Panc1 (cell line): ENCODE measurements at regions not wholly inside any gene's neighbourhood (a gene's known extent, or its start where the extent isn't known, plus 50 kb on each side); places are given as distances from the start of the nearest gene placed in this dataset.

Source experiments
- ATAC-seq: fragments of 200-7000 bp; cut with Tn5 transposase; 2 replicates; pipeline ENCODE4 v1.9.1; 2020; ENCODE audit warnings: mild to moderate bottlenecking, moderate library complexity
- BruUV-seq: library from RNA; stranded (reverse); fragments of 400-500 nt; replicated peaks from 2 replicates; lab custom pipeline; 2021; lab: Mats Ljungman, UMichigan
- CTCF ChIA-PET: fragments of 300-600 bp; sonication (Branson Sonifier 250); formaldehyde crosslinking; loops from one replicate; lab custom pipeline; 2022; ENCODE audit warnings: antibody characterized with exemption; lab: Charles Lee
- POLR2A ChIA-PET: fragments of 300-600 bp; sonication (Branson Sonifier 250); formaldehyde crosslinking; loops from one replicate; lab custom pipeline; 2022; ENCODE audit warnings: antibody characterized with exemption; lab: Charles Lee
- DNase-seq: peaks from one replicate; pipeline ENCODE4 v3.0.0-alpha.2; 2010; ENCODE audit warnings: low read depth, low spot score
- H3K27ac ChIP-seq: 2 replicates; pipeline ENCODE4 v1.5.1; 2011; ENCODE audit warnings: mild to moderate bottlenecking, low read length, inconsistent platforms
- H3K27me3 ChIP-seq: fragments of 200-500 bp; sonication (Bioruptor generic); 2 replicates; pipeline ENCODE4 v1.6.0; 2014; ENCODE audit warnings: low read length, inconsistent platforms; ENCODE audit not compliant: control insufficient read depth, insufficient read depth
- H3K36me3 ChIP-seq: fragments of 200-500 bp; sonication (Bioruptor generic); 2 replicates; pipeline ENCODE4 v1.5.1; 2014; ENCODE audit warnings: inconsistent platforms, mild to moderate bottlenecking, low read length, moderate library complexity; ENCODE audit not compliant: control insufficient read depth, insufficient read depth
- H3K4me1 ChIP-seq: 2 replicates; pipeline ENCODE4 v1.5.1; 2011; ENCODE audit warnings: inconsistent platforms, mild to moderate bottlenecking, low read length, moderate library complexity; ENCODE audit not compliant: control insufficient read depth, insufficient read depth
- H3K4me3 ChIP-seq, 2 experiments: 2 replicates each; pipeline ENCODE4 v1.5.1; 2011 to 2012; ENCODE audit warnings: low read depth in 2 of 2, low read length in 2 of 2, mild to moderate bottlenecking in 2 of 2, inconsistent platforms in 1 of 2, moderate library complexity in 1 of 2
- H3K9me3 ChIP-seq: fragments of 200-500 bp; sonication (Bioruptor generic); 2 replicates; pipeline ENCODE4 v1.5.1; 2014; ENCODE audit warnings: low read depth, mild to moderate bottlenecking, inconsistent platforms, low read length, moderate library complexity; ENCODE audit not compliant: control insufficient read depth, insufficient read depth
- CTCF ChIP-seq: fragments of 450-650 bp; IDR thresholded peaks from 2 replicates; pipeline ENCODE4 v1.5.1; 2017; ENCODE audit warnings: mild to moderate bottlenecking
- POLR2AphosphoS5 ChIP-seq: IDR thresholded peaks from 2 replicates; pipeline ENCODE4 v1.6.1; 2012; ENCODE audit warnings: mild to moderate bottlenecking, low read depth, low read length, moderate library complexity
- REST ChIP-seq, 2 experiments: IDR thresholded peaks; 2 replicates each; pipeline ENCODE4 v1.6.1; 2011 to 2012; ENCODE audit warnings: low read depth in 2 of 2, control low read depth in 1 of 2, low read length in 1 of 2, mild to moderate bottlenecking in 1 of 2, moderate library complexity in 1 of 2; ENCODE audit not compliant: insufficient read depth in 1 of 2
- SIN3A ChIP-seq: IDR thresholded peaks from 2 replicates; pipeline ENCODE4 v1.6.1; 2012; ENCODE audit warnings: low read depth, mild to moderate bottlenecking, low read length, moderate library complexity, borderline replicate concordance; ENCODE audit not compliant: insufficient read depth
- TCF7L2 ChIP-seq: IDR thresholded peaks from 2 replicates; pipeline ENCODE4 v1.6.1; 2011; ENCODE audit warnings: mild to moderate bottlenecking, low read depth, low read length, inconsistent platforms
- in situ Hi-C: cut with HindIII; loops from 2 replicates; pipeline ENCODE4 v1.10.0; 2016; ENCODE audit warnings: low sequenced_read_pairs, low pct_unique_long_range_greater_than_20kb
- intact Hi-C: fragments of 100-400 bp; cut with micrococcal nuclease; formaldehyde crosslinking; loops from one replicate; pipeline ENCODE4 v1.10.0; 2022; ENCODE audit not compliant: unreplicated experiment

- intact Hi-C loops (loop anchor here (1.0 kb wide), 1 partner anchor 277 kb away; no protein-coding TSS in a partner anchor), in situ Hi-C loops (no loop called here)
- DNase-seq: no peak
- Histone ChIP-seq H3K9me3 (no peaks in the 10 kb centered on the region), H3K4me3 (no peak overlapping the region), H3K27me3 (peaks cover 18% of the 10 kb centered on the region), H3K4me1 (no peaks in the 10 kb centered on the region), H3K27ac (no peak overlapping the region), H3K36me3 (no peaks in the 10 kb centered on the region)
- ChIA-PET POLR2A (no interaction called here), CTCF (interaction anchor here (0.5 kb wide), 1 partner anchor 692 kb away, joined by 3 read pairs; no protein-coding TSS in a partner anchor)
- TF ChIP-seq CTCF (no peak), SIN3A (no peak), REST (IDR thresholded peaks at IDR 0.05; ENCODE audit: insufficient read depth in 1 of 2, low read depth in 2 of 2, low read length in 1 of 2) (no peak), TCF7L2 (no peak), POLR2AphosphoS5 (no peak)
- BruUV-seq: no TSS peak
- ATAC-seq: no peak
Measured at GRCh38 chr2:64325852-64326577, 127.9 kb upstream of the LGALSL start.

GRCh38 chr2:64326578-64327050, 127.3 kb upstream of the LGALSL start:
- TF ChIP-seq REST (IDR thresholded peaks at IDR 0.05; ENCODE audit: insufficient read depth in 1 of 2, low read depth in 2 of 2, low read length in 1 of 2) (no peak), POLR2AphosphoS5 (no peak), SIN3A (no peak), CTCF (no peak), TCF7L2 (no peak)
- in situ Hi-C loops: no loop called here
- BruUV-seq: no TSS peak
- H3K4me1 ChIP-seq: no peaks in the 10 kb centered on the region
- no peak overlapping the region for H3K4me3 ChIP-seq
- H3K9me3 ChIP-seq: no peaks in the 10 kb centered on the region
- DNase-seq: no peak
- intact Hi-C loops: no loop called here
- H3K27me3 ChIP-seq: peaks cover 17% of the 10 kb centered on the region
- no peak overlapping the region for H3K27ac ChIP-seq
- H3K36me3 ChIP-seq: no peaks in the 10 kb centered on the region
- no peak for ATAC-seq
- ChIA-PET POLR2A (no interaction called here), CTCF (interaction anchor here (0.8 to 2.8 kb wide), 2 partner anchors 23 to 277 kb away, joined by 3 to 29 read pairs; no protein-coding TSS in a partner anchor)
